ENCODE measurements at regions not wholly inside any gene's neighbourhood (a gene's known extent, or its start where the extent isn't known, plus 50 kb on each side); places are given as distances from the start of the nearest gene placed in this dataset.
A peak's percentile ranks its signal among the peaks of the same experiment; 100 is the strongest.

- peak in 6 of 7 experiments; percentile 12 to 61 (median 46) for TF ChIP-seq CTCF (IDR thresholded peaks at IDR 0.05)
- TF ChIP-seq POLR2A (IDR thresholded peaks at IDR 0.05): no peak
Measured at GRCh38 chr6:169950558-169950957, 199.1 kb downstream of the ERMARD start.

Measured in body of pancreas (tissue), 4 donors.